Tibial nerve (tissue), 4 donors: ENCODE measurements at regions not wholly inside any gene's neighbourhood (a gene's known extent, or its start where the extent isn't known, plus 50 kb on each side); places are given as distances from the start of the nearest gene placed in this dataset.

Experiments
- CTCF ChIP-seq, 5 experiments: fragments of 200-600 bp in 3 of 5; fragments of 450-650 bp in 2 of 5; sonication (generic) in 3 of 5; IDR thresholded peaks; one replicate each; pipeline ENCODE4 v1.5.1; 2016 to 2019; ENCODE audit warnings: antibody characterized with exemption in 5 of 5, mild to moderate bottlenecking in 3 of 5, moderate library complexity in 2 of 5
- EP300 ChIP-seq, 2 donors: sonication (generic); formaldehyde crosslinking; IDR thresholded peaks; one replicate each; pipeline ENCODE4 v1.6.1; 2017; ENCODE audit warnings: antibody characterized with exemption in 2 of 2, mild to moderate bottlenecking in 1 of 2

GRCh38 chr5:77882670-77883257 is 106.6 kb upstream of the TBCA start:
- TF ChIP-seq CTCF (IDR thresholded peaks at IDR 0.05): no peak
- TF ChIP-seq EP300 (IDR thresholded peaks at IDR 0.05): no peak
